Prostate gland (tissue), 2 donors: ENCODE measurements at regions not wholly inside any gene's neighbourhood (a gene's known extent, or its start where the extent isn't known, plus 50 kb on each side); places are given as distances from the start of the nearest gene placed in this dataset.

Experiments used
- POLR2A ChIP-seq: fragments of 450-650 bp; IDR thresholded peaks from one replicate; pipeline ENCODE4 v1.6.1; 2016; ENCODE audit warnings: antibody characterized with exemption, mild to moderate bottlenecking
- POLR2AphosphoS5 ChIP-seq: sonication (generic); formaldehyde crosslinking; IDR thresholded peaks from one replicate; pipeline ENCODE4 v1.6.1; 2017; ENCODE audit warnings: antibody characterized with exemption
- TF ChIP-seq, protein P1 (sequence below), 4 experiments: fragments of 200-600 bp in 2 of 4; fragments of 450-650 bp in 2 of 4; sonication (generic) in 2 of 4; IDR thresholded peaks; 1 replicate in 3 of 4; 2 replicates in 1 of 4; pipeline ENCODE4 v1.5.1; 2016 to 2019; ENCODE audit warnings: antibody characterized with exemption in 4 of 4, mild to moderate bottlenecking in 2 of 4, moderate library complexity in 2 of 4

DNA sequence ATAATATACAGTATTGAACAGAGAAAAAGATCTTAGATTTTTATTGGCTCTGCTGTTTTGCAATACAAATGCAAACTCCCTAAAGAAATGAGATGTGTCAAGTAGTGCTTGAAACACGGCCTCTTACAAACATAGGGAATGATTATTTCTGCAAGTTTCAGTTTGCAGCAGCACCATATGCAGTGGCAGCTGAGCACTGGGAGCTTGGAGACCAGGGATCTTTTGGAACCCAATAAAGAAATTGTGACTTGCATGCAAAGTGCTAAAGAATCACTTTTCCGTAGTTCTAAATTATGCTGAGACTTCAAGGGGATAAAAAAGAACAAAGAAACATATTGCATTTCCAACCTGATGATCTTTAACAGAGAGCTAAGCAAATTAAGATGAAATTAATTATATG lies 674.6 kb upstream of the ZNF608 start:
- TF ChIP-seq, protein P1, sequence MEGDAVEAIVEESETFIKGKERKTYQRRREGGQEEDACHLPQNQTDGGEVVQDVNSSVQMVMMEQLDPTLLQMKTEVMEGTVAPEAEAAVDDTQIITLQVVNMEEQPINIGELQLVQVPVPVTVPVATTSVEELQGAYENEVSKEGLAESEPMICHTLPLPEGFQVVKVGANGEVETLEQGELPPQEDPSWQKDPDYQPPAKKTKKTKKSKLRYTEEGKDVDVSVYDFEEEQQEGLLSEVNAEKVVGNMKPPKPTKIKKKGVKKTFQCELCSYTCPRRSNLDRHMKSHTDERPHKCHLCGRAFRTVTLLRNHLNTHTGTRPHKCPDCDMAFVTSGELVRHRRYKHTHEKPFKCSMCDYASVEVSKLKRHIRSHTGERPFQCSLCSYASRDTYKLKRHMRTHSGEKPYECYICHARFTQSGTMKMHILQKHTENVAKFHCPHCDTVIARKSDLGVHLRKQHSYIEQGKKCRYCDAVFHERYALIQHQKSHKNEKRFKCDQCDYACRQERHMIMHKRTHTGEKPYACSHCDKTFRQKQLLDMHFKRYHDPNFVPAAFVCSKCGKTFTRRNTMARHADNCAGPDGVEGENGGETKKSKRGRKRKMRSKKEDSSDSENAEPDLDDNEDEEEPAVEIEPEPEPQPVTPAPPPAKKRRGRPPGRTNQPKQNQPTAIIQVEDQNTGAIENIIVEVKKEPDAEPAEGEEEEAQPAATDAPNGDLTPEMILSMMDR (IDR thresholded peaks at IDR 0.05) = no peak
- TF ChIP-seq POLR2AphosphoS5 (no peak), POLR2A (no peak)
